ENCODE measurements at regions not wholly inside any gene's neighbourhood (a gene's known extent, or its start where the extent isn't known, plus 50 kb on each side); places are given as distances from the start of the nearest gene placed in this dataset.

DNA sequence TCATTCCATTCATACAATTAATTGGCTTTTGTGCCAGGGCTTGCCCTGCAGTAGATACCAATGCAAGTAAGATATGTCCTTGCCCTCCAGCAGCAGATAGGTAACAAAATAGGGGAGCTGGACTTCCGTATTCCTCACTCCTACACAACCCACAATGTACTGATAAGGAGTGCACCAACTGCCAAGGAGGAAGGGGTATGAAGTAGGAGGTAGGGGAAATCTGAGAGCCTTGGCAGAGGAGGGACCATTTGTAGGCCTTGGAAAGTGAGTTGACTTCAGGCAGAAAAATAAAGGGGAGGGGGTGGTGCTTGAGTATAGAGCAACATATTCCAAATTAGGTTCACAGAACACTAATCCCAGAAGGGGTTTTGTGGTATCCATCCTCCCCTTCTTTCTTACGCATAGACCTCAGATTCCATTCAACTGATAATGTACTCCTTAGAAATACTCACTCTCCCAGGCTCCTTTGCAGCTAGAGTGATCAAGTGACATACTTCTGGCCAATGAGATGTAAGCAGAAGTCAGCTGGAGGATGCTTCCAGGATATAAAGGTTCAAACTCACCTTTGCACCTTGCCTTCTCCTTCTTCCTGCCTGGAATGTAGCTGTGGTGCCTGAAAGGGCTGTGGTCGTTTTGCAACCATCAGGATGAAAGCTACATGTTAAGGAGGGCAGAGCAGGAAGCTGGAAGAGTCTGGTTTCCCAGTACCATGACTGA is 127.1 kb upstream of the SMAD3 start:
- H3K4me3 Mint-ChIP-seq, result no peak overlapping the region
- H3K36me3 Mint-ChIP-seq (ENCODE audit: low read depth), result no peaks in the 10 kb centered on the region
- H3K27ac Mint-ChIP-seq, result no peak overlapping the region
- no peaks in the 10 kb centered on the region for H3K9me3 Mint-ChIP-seq
- peaks cover 12% of the 10 kb centered on the region for H3K27me3 Mint-ChIP-seq (ENCODE audit: low read depth)
- TF ChIP-seq CTCF (IDR thresholded peaks at IDR 0.05; ENCODE audit: unreplicated experiment in 3 of 3), result no peak
- H3K4me1 Mint-ChIP-seq, result peaks cover 15% of the 10 kb centered on the region

GRCh38 chr15:66939016-66939415 is 126.4 kb upstream of the SMAD3 start:
- Mint-ChIP-seq H3K9me3 (no peaks in the 10 kb centered on the region), H3K27ac (no peak overlapping the region), H3K36me3 (ENCODE audit: low read depth) (no peaks in the 10 kb centered on the region), H3K4me3 (no peak overlapping the region), H3K27me3 (ENCODE audit: low read depth) (peaks cover 17% of the 10 kb centered on the region), H3K4me1 (peaks cover 15% of the 10 kb centered on the region)
- TF ChIP-seq CTCF (IDR thresholded peaks at IDR 0.05; ENCODE audit: unreplicated experiment in 3 of 3), result no peak

- Mint-ChIP-seq H3K4me3 (no peak overlapping the region), H3K27me3 (ENCODE audit: low read depth) (peaks cover 19% of the 10 kb centered on the region), H3K27ac (no peak overlapping the region), H3K36me3 (ENCODE audit: low read depth) (no peaks in the 10 kb centered on the region), H3K9me3 (no peaks in the 10 kb centered on the region), H3K4me1 (peaks cover 15% of the 10 kb centered on the region)
- no peak for TF ChIP-seq CTCF (IDR thresholded peaks at IDR 0.05; ENCODE audit: unreplicated experiment in 3 of 3)
Observed at GRCh38 chr15:66939451-66940023, 125.9 kb upstream of the SMAD3 start.

- no peak for TF ChIP-seq CTCF (IDR thresholded peaks at IDR 0.05; ENCODE audit: unreplicated experiment in 3 of 3)
- Mint-ChIP-seq H3K27me3 (ENCODE audit: low read depth) (peaks cover 25% of the 10 kb centered on the region), H3K4me1 (peaks cover 15% of the 10 kb centered on the region), H3K4me3 (no peak overlapping the region), H3K9me3 (no peaks in the 10 kb centered on the region), H3K36me3 (ENCODE audit: low read depth) (no peaks in the 10 kb centered on the region), H3K27ac (no peak overlapping the region)
Observed at GRCh38 chr15:66940368-66940767, 125.0 kb upstream of the SMAD3 start.

GRCh38 chr15:66941108-66941711 is 124.2 kb upstream of the SMAD3 start:
- peaks cover 9% of the 10 kb centered on the region for H3K4me1 Mint-ChIP-seq
- no peak overlapping the region for H3K27ac Mint-ChIP-seq
- no peaks in the 10 kb centered on the region for H3K9me3 Mint-ChIP-seq
- H3K27me3 Mint-ChIP-seq (ENCODE audit: low read depth), result peaks cover 33% of the 10 kb centered on the region
- no peaks in the 10 kb centered on the region for H3K36me3 Mint-ChIP-seq (ENCODE audit: low read depth)
- no peak for TF ChIP-seq CTCF (IDR thresholded peaks at IDR 0.05; ENCODE audit: unreplicated experiment in 3 of 3)
- H3K4me3 Mint-ChIP-seq, result no peak overlapping the region
